ENCODE measurements at regions not wholly inside any gene's neighbourhood (a gene's known extent, or its start where the extent isn't known, plus 50 kb on each side); places are given as distances from the start of the nearest gene placed in this dataset.
A peak's percentile ranks its signal among the peaks of the same experiment; 100 is the strongest.

DNA sequence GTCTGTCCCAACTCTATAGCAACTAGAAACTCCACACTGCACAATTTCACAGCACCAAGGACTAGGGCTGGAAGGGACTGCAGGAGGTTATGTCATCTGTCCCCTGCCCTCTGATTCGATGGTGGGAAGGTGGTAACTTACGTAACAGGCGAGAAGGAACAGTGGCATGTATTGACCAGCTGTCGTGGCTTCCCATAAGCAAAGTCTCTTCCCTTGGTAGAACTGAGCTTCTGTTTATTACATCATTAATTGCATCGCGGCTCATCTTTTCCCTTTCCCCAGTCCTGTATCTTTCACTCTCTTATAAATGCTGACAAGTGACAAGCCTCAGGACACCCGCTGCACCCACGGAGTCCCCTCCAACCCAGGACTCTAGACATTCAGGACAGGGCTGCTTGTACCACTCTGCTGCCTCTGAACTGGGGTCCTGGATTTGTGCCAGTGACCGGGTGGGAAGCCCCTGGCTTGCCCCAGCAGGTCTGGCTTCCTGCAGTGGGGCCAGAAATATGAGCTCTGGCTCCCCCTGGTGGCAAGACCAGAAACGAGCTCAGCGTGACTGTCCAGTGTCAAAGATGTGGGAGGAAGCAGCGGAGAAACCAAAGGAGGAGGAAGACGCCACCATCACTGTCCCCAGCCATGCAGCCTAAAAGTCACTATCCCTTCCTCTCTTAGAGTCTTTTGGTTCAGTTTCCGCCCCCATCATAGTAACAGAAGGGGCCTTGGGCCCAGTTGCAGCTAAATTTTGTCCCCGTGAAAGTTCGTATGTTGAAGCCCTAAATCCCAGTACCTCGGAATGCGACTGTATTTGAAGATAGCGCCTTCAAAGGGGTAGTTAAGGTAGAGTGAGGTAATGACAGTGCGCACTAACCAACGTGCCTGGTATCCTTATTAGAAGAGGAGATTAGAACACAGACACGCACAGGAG is 84.5 kb downstream of the ISX start:
- no peak overlapping the region for H3K9ac ChIP-seq (ENCODE audit: low read length)
- H2BK5ac ChIP-seq (ENCODE audit: low read depth, low read length, poor library complexity) = no peak overlapping the region
- no peaks in the 10 kb centered on the region for H3K27me3 ChIP-seq (ENCODE audit: insufficient read depth, low read length)
- no peak overlapping the region for H2BK12ac ChIP-seq (ENCODE audit: low read length)
- H3K14ac ChIP-seq (ENCODE audit: low read length) = no peak overlapping the region
- H2AFZ ChIP-seq (ENCODE audit: insufficient read depth, low read length, poor library complexity) = no peak overlapping the region
- H3K79me1 ChIP-seq (ENCODE audit: low read length) = no peaks in the 10 kb centered on the region
- H3K4me1 ChIP-seq (ENCODE audit: control insufficient read depth in 1 of 2, insufficient read depth in 2 of 2, low read length in 2 of 2) = no peaks in the 10 kb centered on the region
- WGBS (ENCODE audit: extremely low coverage, insufficient coverage, insufficient read length) = no CpG with 5 or more reads among the region's 22 CpGs
- no peaks in the 10 kb centered on the region for H3K36me3 ChIP-seq (ENCODE audit: control insufficient read depth in 1 of 2, insufficient read depth in 2 of 2, low read length in 2 of 2)
- no peaks in the 10 kb centered on the region for H3K79me2 ChIP-seq (ENCODE audit: control insufficient read depth, insufficient read depth, low read length, poor library complexity)
- H4K8ac ChIP-seq (ENCODE audit: low read depth, low read length) = no peak overlapping the region
- no peak overlapping the region for H3K23ac ChIP-seq (ENCODE audit: low read length)
- H2BK120ac ChIP-seq (ENCODE audit: insufficient read depth, low read length, poor library complexity) = no peak overlapping the region
- no peak overlapping the region for H3K4me2 ChIP-seq (ENCODE audit: low read length)
- peak; percentile 17 to 76 for DNase-seq
- no peak overlapping the region for H4K12ac ChIP-seq (ENCODE audit: low read depth, low read length)
- no peak overlapping the region for H2AK5ac ChIP-seq (ENCODE audit: low read length)
- H3K18ac ChIP-seq (ENCODE audit: low read length) = no peak overlapping the region
- H4K91ac ChIP-seq (ENCODE audit: low read depth, low read length) = no peak overlapping the region
- no peak overlapping the region for H3K4me3 ChIP-seq (ENCODE audit: low read depth, low read length)
- H3K4ac ChIP-seq (ENCODE audit: low read depth, low read length) = no peak overlapping the region
- H3K27ac ChIP-seq (ENCODE audit: low read depth, low read length) = no peak overlapping the region
- H3K9me3 ChIP-seq (ENCODE audit: insufficient read depth, low read depth, low read length) = no peaks in the 10 kb centered on the region

DNA sequence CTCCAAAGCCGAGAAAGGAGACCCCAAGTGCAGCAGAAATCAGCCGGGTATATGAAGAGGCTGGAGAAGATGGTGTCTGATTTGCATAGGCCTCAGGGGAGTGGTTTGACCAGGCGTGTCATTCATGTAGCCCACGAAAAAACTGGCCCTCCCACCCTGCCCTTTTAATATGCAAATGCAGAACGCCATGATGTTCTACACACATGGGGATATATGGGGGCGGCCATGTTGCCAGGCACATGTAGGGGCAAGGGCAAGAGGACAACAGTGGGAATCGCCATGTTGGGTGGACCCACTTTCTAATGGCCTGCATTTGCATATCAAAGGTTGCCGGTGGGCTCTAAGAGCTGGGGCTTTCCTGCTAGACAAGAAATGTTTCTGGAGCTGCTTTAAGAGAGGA is 86.4 kb downstream of the ISX start:
- H3K9ac ChIP-seq (ENCODE audit: low read length) = no peak overlapping the region
- no peak overlapping the region for H3K18ac ChIP-seq (ENCODE audit: low read length)
- no peak overlapping the region for H3K23ac ChIP-seq (ENCODE audit: low read length)
- H3K4me3 ChIP-seq (ENCODE audit: low read depth, low read length) = no peak overlapping the region
- no peaks in the 10 kb centered on the region for H3K79me1 ChIP-seq (ENCODE audit: low read length)
- H3K27me3 ChIP-seq (ENCODE audit: insufficient read depth, low read length) = no peaks in the 10 kb centered on the region
- no peak overlapping the region for H2AFZ ChIP-seq (ENCODE audit: insufficient read depth, low read length, poor library complexity)
- no peak overlapping the region for H2AK5ac ChIP-seq (ENCODE audit: low read length)
- no peaks in the 10 kb centered on the region for H3K79me2 ChIP-seq (ENCODE audit: control insufficient read depth, insufficient read depth, low read length, poor library complexity)
- DNase-seq = no peak
- no peak overlapping the region for H3K14ac ChIP-seq (ENCODE audit: low read length)
- no peaks in the 10 kb centered on the region for H3K4me1 ChIP-seq (ENCODE audit: control insufficient read depth in 1 of 2, insufficient read depth in 2 of 2, low read length in 2 of 2)
- H3K9me3 ChIP-seq (ENCODE audit: insufficient read depth, low read depth, low read length) = no peaks in the 10 kb centered on the region
- H2BK12ac ChIP-seq (ENCODE audit: low read length) = no peak overlapping the region
- no peak overlapping the region for H3K27ac ChIP-seq (ENCODE audit: low read depth, low read length)
- no peak overlapping the region for H4K12ac ChIP-seq (ENCODE audit: low read depth, low read length)
- H3K36me3 ChIP-seq (ENCODE audit: control insufficient read depth in 1 of 2, insufficient read depth in 2 of 2, low read length in 2 of 2) = no peaks in the 10 kb centered on the region
- H4K8ac ChIP-seq (ENCODE audit: low read depth, low read length) = no peak overlapping the region
- no peak overlapping the region for H2BK120ac ChIP-seq (ENCODE audit: insufficient read depth, low read length, poor library complexity)
- no peak overlapping the region for H3K4me2 ChIP-seq (ENCODE audit: low read length)
- H4K91ac ChIP-seq (ENCODE audit: low read depth, low read length) = no peak overlapping the region
- H3K4ac ChIP-seq (ENCODE audit: low read depth, low read length) = no peak overlapping the region
- WGBS (ENCODE audit: extremely low coverage, insufficient coverage, insufficient read length) = no CpG with 5 or more reads among the region's 8 CpGs
- H2BK5ac ChIP-seq (ENCODE audit: low read depth, low read length, poor library complexity) = no peak overlapping the region

DNA sequence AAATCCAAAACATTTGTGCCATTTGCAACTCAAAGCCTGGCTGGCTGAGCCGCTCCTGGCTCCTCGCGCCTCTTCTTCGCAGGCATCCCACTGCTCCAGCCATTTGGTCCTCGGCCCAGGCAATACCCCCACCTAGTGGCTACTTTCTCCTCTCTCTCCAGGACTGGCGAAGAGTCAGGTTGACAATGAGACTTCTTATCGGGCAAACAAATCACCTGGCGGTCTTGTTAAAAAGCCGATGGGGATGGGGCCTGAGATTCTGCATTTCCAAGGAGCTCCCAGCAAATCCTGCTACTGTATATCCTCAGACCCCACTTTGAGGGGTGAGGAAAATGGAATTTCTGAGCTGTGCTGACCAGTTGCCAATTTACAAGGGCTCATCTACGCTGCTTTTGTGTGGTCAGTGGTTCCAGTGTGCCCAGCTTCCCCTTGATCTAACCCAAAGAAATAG is 89.0 kb downstream of the ISX start:
- Histone ChIP-seq H3K27ac (ENCODE audit: low read depth, low read length) (no peak overlapping the region), H3K9ac (ENCODE audit: low read length) (no peak overlapping the region), H3K9me3 (ENCODE audit: insufficient read depth, low read depth, low read length) (no peaks in the 10 kb centered on the region), H3K36me3 (ENCODE audit: control insufficient read depth in 1 of 2, insufficient read depth in 2 of 2, low read length in 2 of 2) (no peaks in the 10 kb centered on the region), H3K27me3 (ENCODE audit: insufficient read depth, low read length) (no peaks in the 10 kb centered on the region), H3K4me2 (ENCODE audit: low read length) (no peak overlapping the region), H3K4me1 (ENCODE audit: control insufficient read depth in 1 of 2, insufficient read depth in 2 of 2, low read length in 2 of 2) (no peaks in the 10 kb centered on the region), H3K79me1 (ENCODE audit: low read length) (no peaks in the 10 kb centered on the region), H2BK12ac (ENCODE audit: low read length) (no peak overlapping the region), H3K18ac (ENCODE audit: low read length) (no peak overlapping the region), H3K23ac (ENCODE audit: low read length) (no peak overlapping the region), H3K4me3 (ENCODE audit: low read depth, low read length) (no peak overlapping the region), H4K8ac (ENCODE audit: low read depth, low read length) (no peak overlapping the region), H4K12ac (ENCODE audit: low read depth, low read length) (no peak overlapping the region), H2AK5ac (ENCODE audit: low read length) (no peak overlapping the region), H3K4ac (ENCODE audit: low read depth, low read length) (no peak overlapping the region), H2BK120ac (ENCODE audit: insufficient read depth, low read length, poor library complexity) (no peak overlapping the region), H4K91ac (ENCODE audit: low read depth, low read length) (no peak overlapping the region), H2BK5ac (ENCODE audit: low read depth, low read length, poor library complexity) (no peak overlapping the region), H3K79me2 (ENCODE audit: control insufficient read depth, insufficient read depth, low read length, poor library complexity) (no peaks in the 10 kb centered on the region), H2AFZ (ENCODE audit: insufficient read depth, low read length, poor library complexity) (no peak overlapping the region), H3K14ac (ENCODE audit: low read length) (no peak overlapping the region)
- peak; percentile 33 to 74 for DNase-seq
- no CpG with 5 or more reads among the region's 10 CpGs for WGBS (ENCODE audit: extremely low coverage, insufficient coverage, insufficient read length)

DNA sequence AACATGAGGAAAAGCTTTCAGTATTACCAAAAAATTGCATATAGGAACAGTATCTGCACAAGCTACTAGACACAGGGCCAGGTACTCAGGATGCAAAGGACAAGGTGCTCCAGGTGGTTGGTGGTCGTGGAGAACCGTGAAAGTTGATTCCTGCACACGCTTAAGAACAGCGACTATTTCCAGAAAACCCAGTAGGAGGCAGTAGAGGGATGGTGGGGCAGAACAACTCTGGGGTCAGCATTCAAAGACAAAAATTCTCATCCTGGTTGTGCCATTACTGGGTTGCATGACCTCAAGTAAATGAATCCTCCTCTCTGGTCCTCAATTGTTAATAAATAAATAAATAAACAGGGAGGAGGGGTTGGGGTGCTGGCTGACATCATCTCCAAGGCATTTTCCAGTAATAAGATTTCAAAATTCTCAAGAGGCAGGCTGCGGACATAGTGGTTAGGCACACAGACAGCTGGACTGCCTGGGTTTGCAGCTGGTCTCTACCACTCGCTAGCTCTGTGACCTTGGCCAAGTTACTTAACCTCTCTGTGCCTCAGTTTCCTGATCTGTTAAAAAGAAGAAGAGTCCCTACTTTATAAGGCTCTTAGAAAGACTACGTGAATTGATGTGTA is 89.6 kb downstream of the ISX start:
- H3K4ac ChIP-seq (ENCODE audit: low read depth, low read length) = no peak overlapping the region
- no peak overlapping the region for H4K12ac ChIP-seq (ENCODE audit: low read depth, low read length)
- no peaks in the 10 kb centered on the region for H3K27me3 ChIP-seq (ENCODE audit: insufficient read depth, low read length)
- no CpG with 5 or more reads among the region's 7 CpGs for WGBS (ENCODE audit: extremely low coverage, insufficient coverage, insufficient read length)
- H3K4me2 ChIP-seq (ENCODE audit: low read length) = no peak overlapping the region
- no peak overlapping the region for H3K27ac ChIP-seq (ENCODE audit: low read depth, low read length)
- H3K14ac ChIP-seq (ENCODE audit: low read length) = no peak overlapping the region
- no peak overlapping the region for H3K23ac ChIP-seq (ENCODE audit: low read length)
- H4K8ac ChIP-seq (ENCODE audit: low read depth, low read length) = no peak overlapping the region
- H2AK5ac ChIP-seq (ENCODE audit: low read length) = no peak overlapping the region
- no peak overlapping the region for H2BK5ac ChIP-seq (ENCODE audit: low read depth, low read length, poor library complexity)
- H4K91ac ChIP-seq (ENCODE audit: low read depth, low read length) = no peak overlapping the region
- H2BK120ac ChIP-seq (ENCODE audit: insufficient read depth, low read length, poor library complexity) = no peak overlapping the region
- no peak overlapping the region for H3K18ac ChIP-seq (ENCODE audit: low read length)
- H3K36me3 ChIP-seq (ENCODE audit: control insufficient read depth in 1 of 2, insufficient read depth in 2 of 2, low read length in 2 of 2) = no peaks in the 10 kb centered on the region
- no peaks in the 10 kb centered on the region for H3K9me3 ChIP-seq (ENCODE audit: insufficient read depth, low read depth, low read length)
- H3K79me1 ChIP-seq (ENCODE audit: low read length) = no peaks in the 10 kb centered on the region
- no peak overlapping the region for H2BK12ac ChIP-seq (ENCODE audit: low read length)
- H2AFZ ChIP-seq (ENCODE audit: insufficient read depth, low read length, poor library complexity) = no peak overlapping the region
- no peaks in the 10 kb centered on the region for H3K4me1 ChIP-seq (ENCODE audit: control insufficient read depth in 1 of 2, insufficient read depth in 2 of 2, low read length in 2 of 2)
- H3K4me3 ChIP-seq (ENCODE audit: low read depth, low read length) = no peak overlapping the region
- no peaks in the 10 kb centered on the region for H3K79me2 ChIP-seq (ENCODE audit: control insufficient read depth, insufficient read depth, low read length, poor library complexity)
- DNase-seq = no peak
- no peak overlapping the region for H3K9ac ChIP-seq (ENCODE audit: low read length)
